Liver (tissue), 3 donors: ENCODE measurements at regions not wholly inside any gene's neighbourhood (a gene's known extent, or its start where the extent isn't known, plus 50 kb on each side); places are given as distances from the start of the nearest gene placed in this dataset.

Source experiments
- FOXA2 ChIP-seq: IDR thresholded peaks from 2 replicates; pipeline ENCODE4 v1.6.1; 2016; ENCODE audit warnings: antibody characterized with exemption
- GABPA ChIP-seq, 2 donors: IDR thresholded peaks in 1 of 2; conservative IDR thresholded peaks in 1 of 2; 2 replicates each; pipeline ENCODE4 v1.6.1; 2016; ENCODE audit warnings: antibody characterized with exemption in 2 of 2, mild to moderate bottlenecking in 1 of 2, moderate library complexity in 1 of 2
- NR2F2 ChIP-seq: IDR thresholded peaks from 2 replicates; pipeline ENCODE4 v1.6.1; 2016; ENCODE audit warnings: antibody characterized with exemption
- RAD21 ChIP-seq, 2 donors: IDR thresholded peaks; 2 replicates each; pipeline ENCODE4 v1.6.1; 2016; ENCODE audit warnings: antibody characterized with exemption in 2 of 2, mild to moderate bottlenecking in 2 of 2
- SP1 ChIP-seq: IDR thresholded peaks from 2 replicates; pipeline ENCODE4 v1.6.1; 2018; ENCODE audit warnings: antibody characterized with exemption, mild to moderate bottlenecking
- TAF1 ChIP-seq: conservative IDR thresholded peaks from 2 replicates; pipeline ENCODE4 v1.6.1; 2016; ENCODE audit warnings: antibody characterized with exemption, mild to moderate bottlenecking
- YY1 ChIP-seq: IDR thresholded peaks from 2 replicates; pipeline ENCODE4 v1.6.1; 2016; ENCODE audit warnings: antibody characterized with exemption, mild to moderate bottlenecking
- TF ChIP-seq, protein P1 (sequence below): IDR thresholded peaks from 2 replicates; pipeline ENCODE4 v1.6.1; 2016; ENCODE audit warnings: antibody characterized with exemption
- TF ChIP-seq, protein P2 (sequence below): fragments of 150-350 bp; IDR thresholded peaks from 2 replicates; pipeline ENCODE4 v1.5.1; 2017; ENCODE audit warnings: improper control_type of control experiment, low read depth, low read length; ENCODE audit not compliant: missing input control
- TF ChIP-seq, protein P3 (sequence below): IDR thresholded peaks from 2 replicates; pipeline ENCODE4 v1.6.1; 2016; ENCODE audit warnings: antibody characterized with exemption, mild to moderate bottlenecking
- donor health status: healthy.
- donor health status: healthy.

DNA sequence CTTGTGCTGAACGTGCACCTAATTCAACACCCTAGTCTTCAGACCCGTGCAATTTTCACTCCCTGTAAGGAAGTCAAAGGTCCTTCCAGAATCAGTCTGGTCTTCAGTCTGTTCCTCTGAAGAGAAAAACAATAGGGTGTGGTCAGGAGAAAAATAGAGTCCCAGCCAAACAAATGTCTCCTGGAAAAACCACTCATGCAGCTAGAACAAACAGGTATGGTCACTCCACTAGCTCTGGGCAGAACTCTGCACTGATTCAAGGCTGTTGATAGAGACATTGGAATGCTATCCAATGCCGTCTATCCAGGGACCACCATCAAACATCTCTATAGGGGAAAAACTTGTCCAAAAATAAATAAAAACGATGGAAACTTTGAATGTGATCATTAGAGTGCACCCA lies 81.8 kb upstream of the MAP3K1 start:
- TF ChIP-seq, protein P1, sequence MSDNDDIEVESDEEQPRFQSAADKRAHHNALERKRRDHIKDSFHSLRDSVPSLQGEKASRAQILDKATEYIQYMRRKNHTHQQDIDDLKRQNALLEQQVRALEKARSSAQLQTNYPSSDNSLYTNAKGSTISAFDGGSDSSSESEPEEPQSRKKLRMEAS = no peak
- TF ChIP-seq TAF1 (no peak), RAD21 (IDR thresholded peaks at IDR 0.05) (no peak), SP1 (no peak), GABPA (IDR thresholded peaks at IDR 0.05 in 1 of 2, conservative IDR thresholded peaks at IDR 0.05 in 1 of 2) (no peak), NR2F2 (no peak), YY1 (no peak), FOXA2 (no peak)
- TF ChIP-seq, protein P2, sequence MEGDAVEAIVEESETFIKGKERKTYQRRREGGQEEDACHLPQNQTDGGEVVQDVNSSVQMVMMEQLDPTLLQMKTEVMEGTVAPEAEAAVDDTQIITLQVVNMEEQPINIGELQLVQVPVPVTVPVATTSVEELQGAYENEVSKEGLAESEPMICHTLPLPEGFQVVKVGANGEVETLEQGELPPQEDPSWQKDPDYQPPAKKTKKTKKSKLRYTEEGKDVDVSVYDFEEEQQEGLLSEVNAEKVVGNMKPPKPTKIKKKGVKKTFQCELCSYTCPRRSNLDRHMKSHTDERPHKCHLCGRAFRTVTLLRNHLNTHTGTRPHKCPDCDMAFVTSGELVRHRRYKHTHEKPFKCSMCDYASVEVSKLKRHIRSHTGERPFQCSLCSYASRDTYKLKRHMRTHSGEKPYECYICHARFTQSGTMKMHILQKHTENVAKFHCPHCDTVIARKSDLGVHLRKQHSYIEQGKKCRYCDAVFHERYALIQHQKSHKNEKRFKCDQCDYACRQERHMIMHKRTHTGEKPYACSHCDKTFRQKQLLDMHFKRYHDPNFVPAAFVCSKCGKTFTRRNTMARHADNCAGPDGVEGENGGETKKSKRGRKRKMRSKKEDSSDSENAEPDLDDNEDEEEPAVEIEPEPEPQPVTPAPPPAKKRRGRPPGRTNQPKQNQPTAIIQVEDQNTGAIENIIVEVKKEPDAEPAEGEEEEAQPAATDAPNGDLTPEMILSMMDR = no peak
- TF ChIP-seq, protein P3, sequence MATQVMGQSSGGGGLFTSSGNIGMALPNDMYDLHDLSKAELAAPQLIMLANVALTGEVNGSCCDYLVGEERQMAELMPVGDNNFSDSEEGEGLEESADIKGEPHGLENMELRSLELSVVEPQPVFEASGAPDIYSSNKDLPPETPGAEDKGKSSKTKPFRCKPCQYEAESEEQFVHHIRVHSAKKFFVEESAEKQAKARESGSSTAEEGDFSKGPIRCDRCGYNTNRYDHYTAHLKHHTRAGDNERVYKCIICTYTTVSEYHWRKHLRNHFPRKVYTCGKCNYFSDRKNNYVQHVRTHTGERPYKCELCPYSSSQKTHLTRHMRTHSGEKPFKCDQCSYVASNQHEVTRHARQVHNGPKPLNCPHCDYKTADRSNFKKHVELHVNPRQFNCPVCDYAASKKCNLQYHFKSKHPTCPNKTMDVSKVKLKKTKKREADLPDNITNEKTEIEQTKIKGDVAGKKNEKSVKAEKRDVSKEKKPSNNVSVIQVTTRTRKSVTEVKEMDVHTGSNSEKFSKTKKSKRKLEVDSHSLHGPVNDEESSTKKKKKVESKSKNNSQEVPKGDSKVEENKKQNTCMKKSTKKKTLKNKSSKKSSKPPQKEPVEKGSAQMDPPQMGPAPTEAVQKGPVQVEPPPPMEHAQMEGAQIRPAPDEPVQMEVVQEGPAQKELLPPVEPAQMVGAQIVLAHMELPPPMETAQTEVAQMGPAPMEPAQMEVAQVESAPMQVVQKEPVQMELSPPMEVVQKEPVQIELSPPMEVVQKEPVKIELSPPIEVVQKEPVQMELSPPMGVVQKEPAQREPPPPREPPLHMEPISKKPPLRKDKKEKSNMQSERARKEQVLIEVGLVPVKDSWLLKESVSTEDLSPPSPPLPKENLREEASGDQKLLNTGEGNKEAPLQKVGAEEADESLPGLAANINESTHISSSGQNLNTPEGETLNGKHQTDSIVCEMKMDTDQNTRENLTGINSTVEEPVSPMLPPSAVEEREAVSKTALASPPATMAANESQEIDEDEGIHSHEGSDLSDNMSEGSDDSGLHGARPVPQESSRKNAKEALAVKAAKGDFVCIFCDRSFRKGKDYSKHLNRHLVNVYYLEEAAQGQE = no peak
